Loucy (cell line): ENCODE measurements at regions not wholly inside any gene's neighbourhood (a gene's known extent, or its start where the extent isn't known, plus 50 kb on each side); places are given as distances from the start of the nearest gene placed in this dataset.
"Not testable (repeated sequence)": the region's sequence is repeated elsewhere in the genome, so short reads cannot be mapped to it uniquely, and the experiment has no call there.

ENCODE experiments used
- H2AFZ ChIP-seq: fragments of 200-600 bp; sonication (generic); 2 replicates; pipeline ENCODE4 v1.6.0; 2016; ENCODE audit warnings: antibody characterized with exemption, mild to moderate bottlenecking, low read length, moderate library complexity
- H3F3A ChIP-seq: fragments of 200-600 bp; 2 replicates; pipeline ENCODE4 v1.6.0; 2016; ENCODE audit warnings: antibody characterized with exemption, low read depth, mild to moderate bottlenecking
- H3K27me3 ChIP-seq: fragments of 200-600 bp; sonication (generic); 2 replicates; pipeline ENCODE4 v1.6.1; 2014; ENCODE audit warnings: low read length, mild to moderate bottlenecking; ENCODE audit not compliant: insufficient read depth, poor library complexity, severe bottlenecking
- H3K36me3 ChIP-seq: fragments of 200-600 bp; sonication (generic); 2 replicates; pipeline ENCODE4 v1.6.1; 2016; ENCODE audit warnings: low read length; ENCODE audit not compliant: insufficient read depth
- H3K4me1 ChIP-seq: fragments of 200-600 bp; sonication (generic); 2 replicates; pipeline ENCODE4 v1.5.1; 2014; ENCODE audit warnings: low read length, mild to moderate bottlenecking; ENCODE audit not compliant: insufficient read depth, poor library complexity, severe bottlenecking
- H3K4me2 ChIP-seq: fragments of 200-600 bp; sonication (generic); 2 replicates; pipeline ENCODE4 v1.6.0; 2014; ENCODE audit warnings: antibody characterized with exemption, low read length, low read depth, mild to moderate bottlenecking; ENCODE audit not compliant: poor library complexity, severe bottlenecking
- H3K4me3 ChIP-seq: fragments of 200-600 bp; sonication (generic); 2 replicates; pipeline ENCODE4 v1.5.1; 2014; ENCODE audit warnings: low read length, mild to moderate bottlenecking, mixed read lengths; ENCODE audit not compliant: poor library complexity, severe bottlenecking
- H3K79me2 ChIP-seq: fragments of 200-600 bp; sonication (generic); 2 replicates; pipeline ENCODE4 v1.6.1; 2014; ENCODE audit warnings: low read length; ENCODE audit not compliant: insufficient read depth
- H3K9ac ChIP-seq: fragments of 200-600 bp; sonication (generic); 2 replicates; pipeline ENCODE4 v1.6.0; 2014; ENCODE audit warnings: mild to moderate bottlenecking, low read depth, low read length, moderate library complexity; ENCODE audit not compliant: poor library complexity, severe bottlenecking
- H3K9me2 ChIP-seq: fragments of 200-600 bp; sonication (generic); replicated peaks from 2 replicates; pipeline ENCODE4 v1.6.1; 2016; ENCODE audit warnings: low read depth, low read length, mixed read lengths
- H3K9me3 ChIP-seq: fragments of 200-600 bp; sonication (generic); 2 replicates; pipeline ENCODE4 v1.6.1; 2014; ENCODE audit warnings: mild to moderate bottlenecking, antibody characterized with exemption, low read length, low read depth; ENCODE audit not compliant: insufficient read depth
- H4K20me1 ChIP-seq: fragments of 200-600 bp; sonication (generic); 2 replicates; pipeline ENCODE4 v1.6.0; 2014; ENCODE audit warnings: antibody characterized with exemption, low read length, mild to moderate bottlenecking; ENCODE audit not compliant: insufficient read depth, poor library complexity, severe bottlenecking
- CTCF ChIP-seq: fragments of 200-600 bp; sonication (generic); conservative IDR thresholded peaks from 2 replicates; pipeline ENCODE4 v1.5.1; 2014; ENCODE audit warnings: mild to moderate bottlenecking, antibody characterized with exemption, low read length
- EZH2phosphoT487 ChIP-seq: fragments of 200-600 bp; IDR thresholded peaks from 2 replicates; pipeline ENCODE4 v1.6.1; 2018; ENCODE audit warnings: antibody characterized with exemption, mild to moderate bottlenecking, moderate library complexity, borderline replicate concordance

- peaks cover 4% of the 10 kb centered on the region for H3K27me3 ChIP-seq
- peak overlapping the region; percentile 83 for H2AFZ ChIP-seq
Measured at GRCh38 chr1:148334339-148335130, 148.6 kb downstream of the PPIAL4G start.

GRCh38 chr1:148333875-148334338 is 149.2 kb downstream of the PPIAL4G start:
- TF ChIP-seq EZH2phosphoT487 (no peak), CTCF (no peak)
- Histone ChIP-seq H3K4me1 (peaks cover 18% of the 10 kb centered on the region), H4K20me1 (no peaks in the 10 kb centered on the region), H3K9ac (peak overlapping the region; percentile 70), H3K27me3 (peaks cover 4% of the 10 kb centered on the region), H3K79me2 (no peaks in the 10 kb centered on the region), H3K4me3 (peak overlapping the region; percentile 76), H3K4me2 (peak overlapping the region; percentile 95), H3K36me3 (no peaks in the 10 kb centered on the region), H3K9me2 (no peaks in the 10 kb centered on the region), H2AFZ (peak overlapping the region; percentile 83), H3K9me3 (no peaks in the 10 kb centered on the region), H3F3A (0 out of 2 replicates have a peak, but pooled peaks cover 2% of the 10 kb centered on the region)

More at GRCh38 chr1:148334339-148335130, 148.6 kb downstream of the PPIAL4G start:
- Histone ChIP-seq H3K9me2 (no peaks in the 10 kb centered on the region), H3K4me2 (peak overlapping the region; percentile 95), H3K4me3 (peak overlapping the region; percentile 76), H3K4me1 (peaks cover 18% of the 10 kb centered on the region), H3K9me3 (no peaks in the 10 kb centered on the region), H3K79me2 (no peaks in the 10 kb centered on the region), H3K9ac (peak overlapping the region; percentile 70), H3F3A (0 out of 2 replicates have a peak, but pooled peaks cover 2% of the 10 kb centered on the region), H3K36me3 (no peaks in the 10 kb centered on the region), H4K20me1 (no peaks in the 10 kb centered on the region)
- TF ChIP-seq CTCF = no peak

GRCh38 chr1:148328884-148329283 is 154.2 kb downstream of the PPIAL4G start:
- no peak overlapping the region for H3K9ac ChIP-seq
- H3K9me3 ChIP-seq = no peaks in the 10 kb centered on the region
- no peak for TF ChIP-seq EZH2phosphoT487
- peaks cover 5% of the 10 kb centered on the region for H3K4me1 ChIP-seq
- H2AFZ ChIP-seq = no peak overlapping the region
- H3K36me3 ChIP-seq = no peaks in the 10 kb centered on the region
- H3K4me2 ChIP-seq = no peak overlapping the region
- H4K20me1 ChIP-seq = no peaks in the 10 kb centered on the region
- peaks cover 2% of the 10 kb centered on the region for H3K27me3 ChIP-seq
- H3F3A ChIP-seq = no peaks in the 10 kb centered on the region
- no peaks in the 10 kb centered on the region for H3K9me2 ChIP-seq
- no peaks in the 10 kb centered on the region for H3K79me2 ChIP-seq
- H3K4me3 ChIP-seq = no peak overlapping the region

GRCh38 chr1:148325031-148325430 is 158.1 kb downstream of the PPIAL4G start:
- not testable (repeated sequence) for H3K4me1 ChIP-seq, H3F3A ChIP-seq, H3K27me3 ChIP-seq, H3K36me3 ChIP-seq, H3K4me2 ChIP-seq, H3K4me3 ChIP-seq, H3K9ac ChIP-seq, H2AFZ ChIP-seq, H4K20me1 ChIP-seq, H3K79me2 ChIP-seq, H3K9me3 ChIP-seq, H3K9me2 ChIP-seq

GRCh38 chr1:148324465-148324864 is 158.6 kb downstream of the PPIAL4G start:
- H4K20me1 ChIP-seq, H3F3A ChIP-seq, H3K4me2 ChIP-seq, H3K9me2 ChIP-seq, H3K4me3 ChIP-seq, H3K4me1 ChIP-seq, H2AFZ ChIP-seq, H3K36me3 ChIP-seq, H3K27me3 ChIP-seq, H3K79me2 ChIP-seq, H3K9ac ChIP-seq, H3K9me3 ChIP-seq: not testable (repeated sequence)

GRCh38 chr1:148320079-148320478 is 163.0 kb downstream of the PPIAL4G start:
- H3F3A ChIP-seq, H3K36me3 ChIP-seq, H3K79me2 ChIP-seq, H2AFZ ChIP-seq, H3K9me3 ChIP-seq, H3K4me2 ChIP-seq, H3K9me2 ChIP-seq, H3K4me3 ChIP-seq, H4K20me1 ChIP-seq, H3K9ac ChIP-seq: not testable (repeated sequence)
- Histone ChIP-seq H3K4me1 (peaks cover 10% of the 10 kb centered on the region), H3K27me3 (peaks cover 28% of the 10 kb centered on the region)
